B cell (primary cell): ENCODE measurements at regions not wholly inside any gene's neighbourhood (a gene's known extent, or its start where the extent isn't known, plus 50 kb on each side); places are given as distances from the start of the nearest gene placed in this dataset.
"Not testable (repeated sequence)": the region's sequence is repeated elsewhere in the genome, so short reads cannot be mapped to it uniquely, and the experiment has no call there.

Source experiments
- ATAC-seq: fragments of 200-7000 bp; cut with Tn5 transposase; one replicate; pipeline ENCODE4 v1.10.0; 2021; ENCODE audit warnings: low read depth, mild to moderate bottlenecking, moderate number of reproducible peaks, moderate library complexity
- CTCF ChIA-PET: fragments of 350-600 bp; sonication (Branson Sonifier 250); formaldehyde crosslinking; loops from one replicate; lab custom pipeline; 2021; ENCODE audit warnings: antibody characterized with exemption, inconsistent platforms; lab: Charles Lee
- POLR2A ChIA-PET: fragments of 350-600 bp; sonication (Branson Sonifier 250); formaldehyde crosslinking; loops from one replicate; lab custom pipeline; 2021; ENCODE audit warnings: antibody characterized with exemption; lab: Charles Lee
- DNase-seq: peaks from one replicate; pipeline ENCODE4 v3.0.0; 2013
- H2AFZ ChIP-seq: 2 replicates; pipeline ENCODE4 v1.6.1; 2012; ENCODE audit warnings: mild to moderate bottlenecking, low read depth, low read length; ENCODE audit not compliant: insufficient read depth, poor library complexity, severe bottlenecking
- H3K27ac ChIP-seq, 2 donors: 1 replicate in 1 of 2; 2 replicates in 1 of 2; pipeline ENCODE4 v1.5.1; 2012 to 2013; ENCODE audit warnings: low read length in 2 of 2, mild to moderate bottlenecking in 2 of 2, moderate library complexity in 1 of 2
- H3K27me3 ChIP-seq, 4 experiments: fragments of 200-600 bp in 1 of 4; sonication (generic) in 1 of 4; replicated peaks in 1 of 4; 1 replicate in 2 of 4; 2 replicates in 2 of 4; pipeline versions ENCODE4 v1.6.1 to v1.7.0; 2013 to 2016; ENCODE audit warnings: low read length in 3 of 4, mild to moderate bottlenecking in 2 of 4, mixed read lengths in 1 of 4, moderate library complexity in 1 of 4; ENCODE audit not compliant: insufficient read depth in 4 of 4, control insufficient read depth in 3 of 4; ENCODE audit errors: control extremely low read depth in 1 of 4
- H3K36me3 ChIP-seq, 2 experiments: replicated peaks in 1 of 2; 1 replicate in 1 of 2; 2 replicates in 1 of 2; pipeline versions ENCODE4 v1.6.1 to v1.7.1; 2013; ENCODE audit warnings: low read length in 1 of 2; ENCODE audit not compliant: insufficient read depth in 2 of 2, control insufficient read depth in 1 of 2; ENCODE audit errors: control extremely low read depth in 1 of 2, extremely low read depth in 1 of 2
- H3K4me1 ChIP-seq, 2 donors: fragments of 200-600 bp in 1 of 2; sonication (generic) in 1 of 2; 1 replicate in 1 of 2; 2 replicates in 1 of 2; pipeline versions ENCODE4 v1.5.1 to v1.6.1; 2013 to 2017; ENCODE audit warnings: low read length in 2 of 2; ENCODE audit not compliant: control insufficient read depth in 2 of 2, insufficient read depth in 2 of 2
- H3K4me2 ChIP-seq: replicated peaks from 2 replicates; pipeline ENCODE3; 2012; ENCODE audit warnings: mild to moderate bottlenecking, low read depth, low read length; ENCODE audit not compliant: poor library complexity, severe bottlenecking
- H3K4me3 ChIP-seq, 5 experiments: fragments of 200-600 bp in 1 of 5; sonication (generic) in 1 of 5; 1 replicate in 3 of 5; 2 replicates in 2 of 5; pipeline versions ENCODE4 v1.5.1 to v1.7.0; 2011 to 2016; ENCODE audit warnings: low read length in 4 of 5, mild to moderate bottlenecking in 4 of 5, low read depth in 2 of 5, control low read depth in 1 of 5, moderate library complexity in 1 of 5; ENCODE audit not compliant: insufficient read depth in 1 of 5; ENCODE audit errors: control extremely low read depth in 1 of 5, extremely low read depth in 1 of 5
- H3K79me2 ChIP-seq: fragments of 200-600 bp; sonication (generic); one replicate; pipeline ENCODE4 v1.6.0; 2016; ENCODE audit warnings: low read length; ENCODE audit not compliant: control insufficient read depth, insufficient read depth
- H3K9ac ChIP-seq: fragments of 200-600 bp; sonication (generic); 2 replicates; pipeline ENCODE4 v1.6.1; 2017; ENCODE audit warnings: mild to moderate bottlenecking, low read length, moderate library complexity
- H3K9me3 ChIP-seq, 3 donors: one replicate each; pipeline versions ENCODE4 v1.6.1 to v1.7.1; 2013; ENCODE audit warnings: low read length in 2 of 3; ENCODE audit not compliant: control insufficient read depth in 2 of 3, insufficient read depth in 1 of 3; ENCODE audit errors: control extremely low read depth in 1 of 3
- H4K20me1 ChIP-seq: 2 replicates; pipeline ENCODE4 v1.6.0; 2012; ENCODE audit warnings: mild to moderate bottlenecking, low read length; ENCODE audit not compliant: insufficient read depth, control insufficient read depth, poor library complexity, severe bottlenecking
- H3K27ac Mint-ChIP-seq: one replicate; pipeline ENCODE4 v1.8.0; 2021; ENCODE audit warnings: mixed read lengths
- H3K27me3 Mint-ChIP-seq: one replicate; pipeline ENCODE4 v1.8.0; 2021; ENCODE audit warnings: mixed read lengths
- H3K4me1 Mint-ChIP-seq: one replicate; pipeline ENCODE4 v1.8.0; 2021; ENCODE audit warnings: mixed read lengths
- H3K4me3 Mint-ChIP-seq: one replicate; pipeline ENCODE4 v1.8.0; 2021; ENCODE audit warnings: mixed read lengths
- H3K9me3 Mint-ChIP-seq: one replicate; pipeline ENCODE4 v1.8.0; 2022; ENCODE audit warnings: mixed read lengths; ENCODE audit not compliant: insufficient read depth
- EZH2 ChIP-seq: IDR thresholded peaks from 2 replicates; pipeline ENCODE4 v1.6.1; 2012; ENCODE audit warnings: borderline replicate concordance, low read depth, mild to moderate bottlenecking, moderate library complexity, low read length; ENCODE audit not compliant: insufficient read depth, poor library complexity, severe bottlenecking
- WGBS: methylation state at CpG from one replicate; pipeline ENCODE4 v1.1.5; 2013; ENCODE audit warnings: missing lambda C conversion rate; ENCODE audit not compliant: insufficient coverage; 5-methylcytosine and 5-hydroxymethylcytosine counted together
- intact Hi-C: fragments of 100-400 bp; cut with micrococcal nuclease; formaldehyde crosslinking; loops from one replicate; pipeline ENCODE4 v1.10.0; 2022
- TF ChIP-seq, protein P1 (sequence below): fragments of 200-600 bp; IDR thresholded peaks from one replicate; pipeline ENCODE4 v1.8.0; 2022; ENCODE audit warnings: antibody characterized with exemption, mild to moderate bottlenecking

DNA sequence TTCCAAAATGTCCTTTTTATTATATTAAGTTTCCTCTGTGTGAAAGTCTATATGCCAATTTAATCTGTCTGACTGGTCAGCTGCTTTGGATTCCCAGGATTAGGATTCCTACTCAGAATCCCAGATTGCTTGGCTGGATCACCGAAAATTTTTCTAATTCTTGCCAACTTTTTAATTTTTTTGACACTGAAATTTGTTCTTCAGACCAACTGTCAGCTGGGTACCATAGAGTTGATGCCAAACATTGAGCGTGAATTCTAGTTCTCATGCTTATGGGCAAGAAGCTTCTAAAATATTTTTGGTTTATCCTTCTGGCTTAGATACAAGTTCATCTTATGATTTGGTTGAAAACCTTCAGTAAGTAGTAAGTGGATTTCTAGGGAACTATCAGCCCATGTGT is 1611.4 kb upstream of the FLRT2 start:
- DNase-seq (no peak), ATAC-seq (no peak)
- Histone ChIP-seq H4K20me1 (no peaks in the 10 kb centered on the region), H3K4me1 (no peaks in the 10 kb centered on the region), H3K4me2 (no peak overlapping the region), H3K79me2 (no peaks in the 10 kb centered on the region), H3K27ac (no peak overlapping the region), H3K9me3 (peaks cover 0 to 6% (median 1%) of the 10 kb centered on the region in 3 donors), H3K4me3 (no peak overlapping the region), H3K9ac (no peak overlapping the region), H2AFZ (no peak overlapping the region), H3K36me3 (no peaks in the 10 kb centered on the region), H3K27me3 (no peaks in the 10 kb centered on the region)
- no peak overlapping the region for H3K27ac Mint-ChIP-seq
- POLR2A ChIA-PET = no interaction called here
- TF ChIP-seq, protein P1, sequence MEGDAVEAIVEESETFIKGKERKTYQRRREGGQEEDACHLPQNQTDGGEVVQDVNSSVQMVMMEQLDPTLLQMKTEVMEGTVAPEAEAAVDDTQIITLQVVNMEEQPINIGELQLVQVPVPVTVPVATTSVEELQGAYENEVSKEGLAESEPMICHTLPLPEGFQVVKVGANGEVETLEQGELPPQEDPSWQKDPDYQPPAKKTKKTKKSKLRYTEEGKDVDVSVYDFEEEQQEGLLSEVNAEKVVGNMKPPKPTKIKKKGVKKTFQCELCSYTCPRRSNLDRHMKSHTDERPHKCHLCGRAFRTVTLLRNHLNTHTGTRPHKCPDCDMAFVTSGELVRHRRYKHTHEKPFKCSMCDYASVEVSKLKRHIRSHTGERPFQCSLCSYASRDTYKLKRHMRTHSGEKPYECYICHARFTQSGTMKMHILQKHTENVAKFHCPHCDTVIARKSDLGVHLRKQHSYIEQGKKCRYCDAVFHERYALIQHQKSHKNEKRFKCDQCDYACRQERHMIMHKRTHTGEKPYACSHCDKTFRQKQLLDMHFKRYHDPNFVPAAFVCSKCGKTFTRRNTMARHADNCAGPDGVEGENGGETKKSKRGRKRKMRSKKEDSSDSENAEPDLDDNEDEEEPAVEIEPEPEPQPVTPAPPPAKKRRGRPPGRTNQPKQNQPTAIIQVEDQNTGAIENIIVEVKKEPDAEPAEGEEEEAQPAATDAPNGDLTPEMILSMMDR = no peak
- TF ChIP-seq EZH2 = no peak
- H3K9me3 Mint-ChIP-seq = peaks cover 8% of the 10 kb centered on the region
- CTCF ChIA-PET = no interaction called here
- H3K4me1 Mint-ChIP-seq = no peaks in the 10 kb centered on the region
- H3K4me3 Mint-ChIP-seq = no peak overlapping the region
- intact Hi-C loops = no loop called here
- H3K27me3 Mint-ChIP-seq = no peaks in the 10 kb centered on the region
- WGBS = no CpG with 5 or more reads among the region's 2 CpGs

DNA sequence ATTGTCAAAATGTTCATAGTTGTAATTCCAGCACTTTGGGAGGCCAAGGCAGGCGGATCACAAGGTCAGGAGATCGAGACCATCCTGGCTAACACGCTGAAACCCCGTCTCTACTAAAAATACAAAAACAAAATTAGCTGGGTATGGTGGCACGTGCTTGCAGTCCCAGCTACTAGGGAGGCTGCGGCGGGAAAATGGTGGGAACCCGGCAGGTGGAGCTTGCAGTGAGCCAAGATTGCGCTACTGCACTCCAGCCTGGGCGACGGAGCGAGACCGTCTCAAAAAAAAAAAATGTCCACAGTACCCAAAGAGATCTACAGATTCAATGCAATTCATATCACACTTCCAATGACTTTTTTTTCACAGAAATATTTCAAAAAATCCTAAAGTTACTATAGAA is 1610.3 kb upstream of the FLRT2 start:
- not testable (repeated sequence) for H3K4me1 ChIP-seq, H3K4me2 ChIP-seq
- 100% methylated on average over 10 of the region's 13 CpGs for WGBS

More for the DNA sequence above, 1610.3 kb upstream of the FLRT2 start:
- H3K79me2 ChIP-seq, H3K4me3 ChIP-seq, H3K36me3 ChIP-seq, intact Hi-C loops, H3K27ac ChIP-seq, H3K27me3 Mint-ChIP-seq, H3K27ac Mint-ChIP-seq, H3K9me3 Mint-ChIP-seq, DNase-seq, H3K9ac ChIP-seq, H2AFZ ChIP-seq, H4K20me1 ChIP-seq, H3K4me3 Mint-ChIP-seq, H3K27me3 ChIP-seq, ATAC-seq, H3K4me1 Mint-ChIP-seq, POLR2A ChIA-PET, CTCF ChIA-PET: not testable (repeated sequence)
- peaks cover 0 to 17% (median 1%) of the 10 kb centered on the region in 3 donors for H3K9me3 ChIP-seq
